ENCODE measurements at regions not wholly inside any gene's neighbourhood (a gene's known extent, or its start where the extent isn't known, plus 50 kb on each side); places are given as distances from the start of the nearest gene placed in this dataset.
A peak's percentile ranks its signal among the peaks of the same experiment; 100 is the strongest.
"Not testable (repeated sequence)": the region's sequence is repeated elsewhere in the genome, so short reads cannot be mapped to it uniquely, and the experiment has no call there.

GRCh38 chr3:99586701-99587100 is 51.7 kb upstream of the COL8A1 start:
- DNase-seq (ENCODE audit: low read depth), result peak; percentile 45

GRCh38 chr3:99579965-99580364 is 58.4 kb upstream of the COL8A1 start:
- no peak for DNase-seq (ENCODE audit: low read depth)

GRCh38 chr3:99579246-99579645 is 59.1 kb upstream of the COL8A1 start:
- DNase-seq (ENCODE audit: low read depth), result peak; percentile 95

GRCh38 chr3:99578339-99578970 is 59.9 kb upstream of the COL8A1 start:
- peak; percentile 53 for DNase-seq (ENCODE audit: low read depth)

GRCh38 chr3:99576904-99577559 is 61.4 kb upstream of the COL8A1 start:
- no peak for DNase-seq (ENCODE audit: low read depth)

GRCh38 chr3:99575683-99576082 is 62.7 kb upstream of the COL8A1 start:
- DNase-seq (ENCODE audit: low read depth), result no peak

- no peak for DNase-seq (ENCODE audit: low read depth)
Measured at GRCh38 chr3:99570061-99570460, 68.3 kb upstream of the COL8A1 start.

- peak; percentile 30 for DNase-seq (ENCODE audit: low read depth)
Measured at GRCh38 chr3:99568663-99569335, 69.6 kb upstream of the COL8A1 start.

- DNase-seq (ENCODE audit: low read depth), result no peak
Measured at GRCh38 chr3:99565331-99565730, 73.1 kb upstream of the COL8A1 start.

- peak; percentile 72 for DNase-seq (ENCODE audit: low read depth)
Measured at GRCh38 chr3:99562990-99563607, 75.3 kb upstream of the COL8A1 start.

- peak; percentile 65 for DNase-seq (ENCODE audit: low read depth)
Measured at GRCh38 chr3:99562138-99562537, 76.3 kb upstream of the COL8A1 start.

- no peak for DNase-seq (ENCODE audit: low read depth)
Measured at GRCh38 chr3:99561056-99561455, 77.3 kb upstream of the COL8A1 start.

GRCh38 chr3:99559196-99559595 is 79.2 kb upstream of the COL8A1 start:
- DNase-seq (ENCODE audit: low read depth), result no peak

- DNase-seq (ENCODE audit: low read depth), result not testable (repeated sequence)
Measured at GRCh38 chr3:99555885-99556284, 82.5 kb upstream of the COL8A1 start.

- no peak for DNase-seq (ENCODE audit: low read depth)
Measured at GRCh38 chr3:99551520-99551919, 86.9 kb upstream of the COL8A1 start.

GRCh38 chr3:99549957-99550603 is 88.3 kb upstream of the COL8A1 start:
- peak; percentile 24 for DNase-seq (ENCODE audit: low read depth)

- no peak for DNase-seq (ENCODE audit: low read depth)
Measured at GRCh38 chr3:99549220-99549619, 89.2 kb upstream of the COL8A1 start.

GRCh38 chr3:99548674-99549073 is 89.7 kb upstream of the COL8A1 start:
- DNase-seq (ENCODE audit: low read depth), result peak; percentile 27

GRCh38 chr3:99545941-99546580 is 92.3 kb upstream of the COL8A1 start:
- peak; percentile 62 for DNase-seq (ENCODE audit: low read depth)

GRCh38 chr3:99544786-99545281 is 93.6 kb upstream of the COL8A1 start:
- DNase-seq (ENCODE audit: low read depth), result peak; percentile 85

- no peak for DNase-seq (ENCODE audit: low read depth)
Measured at GRCh38 chr3:99543796-99544195, 94.6 kb upstream of the COL8A1 start.

Data from M059J (cell line).